CD14-positive monocyte (primary cell): ENCODE measurements at regions not wholly inside any gene's neighbourhood (a gene's known extent, or its start where the extent isn't known, plus 50 kb on each side); places are given as distances from the start of the nearest gene placed in this dataset.

Source experiments
- DNase-seq, 3 donors: peaks; one replicate each; pipeline ENCODE4 v3.0.0-alpha.2; 2011 to 2022
- H2AFZ ChIP-seq: 2 replicates; pipeline ENCODE4 v1.6.0; 2012; ENCODE audit warnings: mild to moderate bottlenecking, low read depth, low read length, inconsistent platforms; ENCODE audit not compliant: insufficient read depth, poor library complexity, severe bottlenecking
- H3K27ac ChIP-seq, 2 donors: 1 replicate in 1 of 2; 2 replicates in 1 of 2; pipeline ENCODE4 v1.5.1; 2012 to 2013; ENCODE audit warnings: low read length in 2 of 2, control low read depth in 1 of 2, inconsistent platforms in 1 of 2, low read depth in 1 of 2, mild to moderate bottlenecking in 1 of 2
- H3K27me3 ChIP-seq, 2 donors: one replicate each; pipeline versions ENCODE4 v1.6.0 to v1.6.1; 2011 to 2013; ENCODE audit warnings: low read length in 2 of 2; ENCODE audit not compliant: control insufficient read depth in 2 of 2, insufficient read depth in 2 of 2
- H3K36me3 ChIP-seq, 2 donors: replicated peaks in 1 of 2; 1 replicate in 1 of 2; 2 replicates in 1 of 2; pipeline versions ENCODE4 v1.5.1 to v1.6.1; 2012 to 2013; ENCODE audit warnings: low read length in 2 of 2, control low read depth in 1 of 2, inconsistent platforms in 1 of 2, mild to moderate bottlenecking in 1 of 2; ENCODE audit not compliant: insufficient read depth in 2 of 2, control insufficient read depth in 1 of 2
- H3K4me1 ChIP-seq, 2 donors: 1 replicate in 1 of 2; 2 replicates in 1 of 2; pipeline versions ENCODE4 v1.5.1 to v1.6.1; 2012 to 2013; ENCODE audit warnings: low read length in 2 of 2, control low read depth in 1 of 2, inconsistent platforms in 1 of 2, mild to moderate bottlenecking in 1 of 2, moderate library complexity in 1 of 2; ENCODE audit not compliant: insufficient read depth in 2 of 2, control insufficient read depth in 1 of 2
- H3K4me2 ChIP-seq: replicated peaks from 2 replicates; pipeline ENCODE3; 2012; ENCODE audit warnings: low read length, moderate library complexity, mild to moderate bottlenecking; ENCODE audit not compliant: poor library complexity, severe bottlenecking; ENCODE audit errors: extremely low read depth
- H3K4me3 ChIP-seq, 3 experiments: fragments of 200-600 bp in 1 of 3; sonication (generic) in 1 of 3; replicated peaks in 1 of 3; 1 replicate in 2 of 3; 2 replicates in 1 of 3; pipeline ENCODE4 v1.5.1; 2011 to 2013; ENCODE audit warnings: low read length in 3 of 3, mild to moderate bottlenecking in 3 of 3, control low read depth in 2 of 3, low read depth in 2 of 3, inconsistent platforms in 1 of 3, moderate library complexity in 1 of 3
- H3K79me2 ChIP-seq: 2 replicates; pipeline ENCODE4 v1.6.0; 2012; ENCODE audit warnings: mild to moderate bottlenecking, control low read depth, inconsistent platforms, low read length, moderate library complexity; ENCODE audit not compliant: insufficient read depth
- H3K9ac ChIP-seq: 2 replicates; pipeline ENCODE4 v1.6.0; 2017; ENCODE audit warnings: low read length, mild to moderate bottlenecking; ENCODE audit not compliant: insufficient read depth, poor library complexity, severe bottlenecking
- H3K9me3 ChIP-seq, 2 donors: replicated peaks in 1 of 2; 1 replicate in 1 of 2; 2 replicates in 1 of 2; pipeline versions ENCODE4 v1.5.1 to v1.6.1; 2012 to 2013; ENCODE audit warnings: low read length in 2 of 2, control low read depth in 1 of 2; ENCODE audit not compliant: control insufficient read depth in 1 of 2, insufficient read depth in 1 of 2
- H4K20me1 ChIP-seq: 2 replicates; pipeline ENCODE4 v1.6.0; 2012; ENCODE audit warnings: mild to moderate bottlenecking, low read length, control low read depth, moderate library complexity; ENCODE audit not compliant: insufficient read depth
- H3K27ac Mint-ChIP-seq, 7 donors: one replicate each; pipeline ENCODE4 v1.8.0; 2020; ENCODE audit warnings: mild to moderate bottlenecking in 7 of 7, mixed read lengths in 7 of 7, moderate library complexity in 6 of 7, inconsistent platforms in 2 of 7
- H3K27me3 Mint-ChIP-seq, 3 donors: one replicate each; pipeline ENCODE4 v1.8.0; 2021 to 2022; ENCODE audit warnings: low read depth in 3 of 3, mild to moderate bottlenecking in 3 of 3, mixed read lengths in 3 of 3, moderate library complexity in 3 of 3, inconsistent platforms in 1 of 3
- H3K36me3 Mint-ChIP-seq, 2 donors: one replicate each; pipeline ENCODE4 v1.8.0; 2020; ENCODE audit warnings: mixed read lengths in 2 of 2, inconsistent platforms in 1 of 2, mild to moderate bottlenecking in 1 of 2
- H3K4me1 Mint-ChIP-seq: one replicate; pipeline ENCODE4 v1.8.0; 2020; ENCODE audit warnings: mild to moderate bottlenecking, mixed read lengths
- H3K4me3 Mint-ChIP-seq, 2 donors: one replicate each; pipeline ENCODE4 v1.8.0; 2020; ENCODE audit warnings: mild to moderate bottlenecking in 2 of 2, mixed read lengths in 2 of 2, moderate library complexity in 1 of 2
- H3K9me3 Mint-ChIP-seq, 7 donors: one replicate each; pipeline ENCODE4 v1.8.0; 2020 to 2022; ENCODE audit warnings: mixed read lengths in 7 of 7, mild to moderate bottlenecking in 6 of 7, moderate library complexity in 6 of 7, inconsistent platforms in 2 of 7
- whole genome bisulfite sequencing: methylation state at CpG from one replicate; pipeline ENCODE4 v1.1.5; 2013; ENCODE audit warnings: missing lambda C conversion rate; ENCODE audit not compliant: insufficient coverage; 5-methylcytosine and 5-hydroxymethylcytosine counted together
- intact Hi-C, 2 donors: fragments of 100-400 bp; cut with micrococcal nuclease; formaldehyde crosslinking; loops; one replicate each; pipeline versions ENCODE4 v1.15.0 to v1.15.1; 2023
- TF ChIP-seq, protein P1 (sequence below): fragments of 200-600 bp; IDR thresholded peaks from one replicate; pipeline ENCODE4 v1.8.0; 2022; ENCODE audit warnings: antibody characterized with exemption, mild to moderate bottlenecking

DNA sequence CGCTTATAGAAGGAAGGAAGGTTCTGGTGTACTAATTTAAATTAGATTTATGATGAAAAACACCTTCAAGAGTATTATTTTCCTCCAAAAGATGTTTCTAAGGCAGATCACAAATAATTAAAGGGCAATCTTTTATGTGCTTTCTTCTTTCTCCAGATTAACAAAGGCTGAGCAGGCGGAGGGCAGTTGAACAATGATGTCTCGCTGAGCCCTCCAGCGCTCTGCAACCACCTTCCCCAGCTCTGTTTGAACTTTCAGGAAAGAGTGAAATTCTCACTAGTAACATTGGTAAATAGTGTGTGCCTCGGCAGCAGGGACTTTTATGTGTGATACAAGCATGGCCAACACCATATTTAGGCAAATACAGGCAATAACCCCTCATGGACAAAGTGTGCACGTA lies 379.1 kb upstream of the MKI67 start:
- H3K79me2 ChIP-seq = no peaks in the 10 kb centered on the region
- H3K27ac Mint-ChIP-seq = no peak overlapping the region
- no peaks in the 10 kb centered on the region for H3K36me3 ChIP-seq
- H2AFZ ChIP-seq = no peak overlapping the region
- no peak overlapping the region for H3K4me3 ChIP-seq
- 60% methylated on average over 1 of the region's 6 CpGs for WGBS
- TF ChIP-seq, protein P1, sequence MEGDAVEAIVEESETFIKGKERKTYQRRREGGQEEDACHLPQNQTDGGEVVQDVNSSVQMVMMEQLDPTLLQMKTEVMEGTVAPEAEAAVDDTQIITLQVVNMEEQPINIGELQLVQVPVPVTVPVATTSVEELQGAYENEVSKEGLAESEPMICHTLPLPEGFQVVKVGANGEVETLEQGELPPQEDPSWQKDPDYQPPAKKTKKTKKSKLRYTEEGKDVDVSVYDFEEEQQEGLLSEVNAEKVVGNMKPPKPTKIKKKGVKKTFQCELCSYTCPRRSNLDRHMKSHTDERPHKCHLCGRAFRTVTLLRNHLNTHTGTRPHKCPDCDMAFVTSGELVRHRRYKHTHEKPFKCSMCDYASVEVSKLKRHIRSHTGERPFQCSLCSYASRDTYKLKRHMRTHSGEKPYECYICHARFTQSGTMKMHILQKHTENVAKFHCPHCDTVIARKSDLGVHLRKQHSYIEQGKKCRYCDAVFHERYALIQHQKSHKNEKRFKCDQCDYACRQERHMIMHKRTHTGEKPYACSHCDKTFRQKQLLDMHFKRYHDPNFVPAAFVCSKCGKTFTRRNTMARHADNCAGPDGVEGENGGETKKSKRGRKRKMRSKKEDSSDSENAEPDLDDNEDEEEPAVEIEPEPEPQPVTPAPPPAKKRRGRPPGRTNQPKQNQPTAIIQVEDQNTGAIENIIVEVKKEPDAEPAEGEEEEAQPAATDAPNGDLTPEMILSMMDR = no peak
- no peaks in the 10 kb centered on the region for H4K20me1 ChIP-seq
- no peaks in the 10 kb centered on the region for H3K9me3 ChIP-seq
- H3K27me3 Mint-ChIP-seq = peaks cover 1 to 3% (median 2%) of the 10 kb centered on the region in 3 donors
- H3K4me2 ChIP-seq = no peak overlapping the region
- H3K4me1 Mint-ChIP-seq = no peaks in the 10 kb centered on the region
- no peaks in the 10 kb centered on the region for H3K36me3 Mint-ChIP-seq
- DNase-seq = no peak
- no peaks in the 10 kb centered on the region for H3K27me3 ChIP-seq
- no peak overlapping the region for H3K4me3 Mint-ChIP-seq
- H3K4me1 ChIP-seq = no peaks in the 10 kb centered on the region
- intact Hi-C loops = no loop called here
- H3K27ac ChIP-seq = no peak overlapping the region
- no peak overlapping the region for H3K9ac ChIP-seq
- peaks cover 0 to 2% (median 0%) of the 10 kb centered on the region in 7 donors for H3K9me3 Mint-ChIP-seq

DNA sequence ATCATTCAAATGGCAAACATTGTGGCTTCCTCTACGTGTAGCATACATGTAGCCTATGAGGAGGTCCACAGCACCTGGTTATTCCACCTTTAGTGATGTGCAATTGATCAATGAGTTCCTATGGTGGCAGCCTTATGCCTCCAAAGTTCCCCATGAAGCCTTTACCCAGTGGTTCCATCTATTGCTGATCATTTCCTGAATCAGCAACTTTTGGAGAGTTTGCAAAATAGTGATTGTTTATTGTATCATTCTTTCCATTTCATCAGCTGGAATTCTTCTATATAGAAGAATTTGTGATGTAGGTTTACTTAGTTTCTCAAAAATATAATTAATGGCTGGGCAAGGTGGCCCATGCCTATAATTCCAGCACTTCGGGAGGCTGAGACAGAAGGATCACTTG lies 380.2 kb upstream of the MKI67 start:
- WGBS = 80% methylated on average over 1 of the region's 2 CpGs
- no peak overlapping the region for H3K27ac Mint-ChIP-seq

More for the DNA sequence above, 380.2 kb upstream of the MKI67 start:
- H3K27me3 Mint-ChIP-seq = peaks cover 1 to 4% (median 3%) of the 10 kb centered on the region in 3 donors
- no peaks in the 10 kb centered on the region for H3K4me1 Mint-ChIP-seq
- H3K4me1 ChIP-seq = no peaks in the 10 kb centered on the region
- H4K20me1 ChIP-seq = no peaks in the 10 kb centered on the region
- no peak overlapping the region for H3K4me3 ChIP-seq
- no peak overlapping the region for H3K4me2 ChIP-seq
- no peak for DNase-seq
- intact Hi-C loops = no loop called here
- H3K4me3 Mint-ChIP-seq = no peak overlapping the region
- TF ChIP-seq, protein P1 = no peak
- no peaks in the 10 kb centered on the region for H3K27me3 ChIP-seq
- no peaks in the 10 kb centered on the region for H3K9me3 ChIP-seq
- H3K36me3 Mint-ChIP-seq = no peaks in the 10 kb centered on the region
- H3K27ac ChIP-seq = no peak overlapping the region
- no peaks in the 10 kb centered on the region for H3K79me2 ChIP-seq
- no peak overlapping the region for H2AFZ ChIP-seq
- H3K9ac ChIP-seq = no peak overlapping the region
- H3K9me3 Mint-ChIP-seq = peaks cover 0 to 2% (median 0%) of the 10 kb centered on the region in 7 donors
- no peaks in the 10 kb centered on the region for H3K36me3 ChIP-seq
